Gastroesophageal sphincter (tissue), 4 donors: ENCODE measurements at regions not wholly inside any gene's neighbourhood (a gene's known extent, or its start where the extent isn't known, plus 50 kb on each side); places are given as distances from the start of the nearest gene placed in this dataset.

ENCODE experiments used
- ATAC-seq: fragments of 150-250 bp; one replicate; pipeline ENCODE4 v1.9.1; 2016; ENCODE audit warnings: mild to moderate bottlenecking, moderate library complexity
- H3K27ac ChIP-seq, 4 donors: fragments of 200-600 bp; sonication (generic) in 3 of 4; 1 replicate in 3 of 4; 2 replicates in 1 of 4; pipeline ENCODE4 v1.5.1; 2016 to 2019
- H3K27me3 ChIP-seq: fragments of 200-600 bp; sonication (generic); one replicate; pipeline ENCODE4 v1.5.1; 2019
- H3K36me3 ChIP-seq, 2 donors: fragments of 200-600 bp; sonication (generic); one replicate each; pipeline ENCODE4 v1.5.1; 2019; ENCODE audit warnings: control low read depth in 1 of 2
- H3K4me1 ChIP-seq, 3 donors: fragments of 200-600 bp; sonication (generic); 1 replicate in 2 of 3; 2 replicates in 1 of 3; pipeline ENCODE4 v1.5.1; 2016 to 2019; ENCODE audit warnings: control low read depth in 2 of 3
- H3K4me3 ChIP-seq, 2 donors: fragments of 200-600 bp; sonication (generic); one replicate each; pipeline ENCODE4 v1.5.1; 2019; ENCODE audit warnings: mild to moderate bottlenecking in 1 of 2, moderate library complexity in 1 of 2
- H3K9me3 ChIP-seq, 3 donors: fragments of 200-600 bp; sonication (generic); one replicate each; pipeline ENCODE4 v1.5.1; 2017 to 2019; ENCODE audit warnings: control low read depth in 2 of 3
- CTCF ChIP-seq, 4 experiments: fragments of 200-600 bp in 2 of 4; fragments of 450-650 bp in 2 of 4; sonication (generic) in 1 of 4; IDR thresholded peaks; one replicate each; pipeline ENCODE4 v1.5.1; 2017 to 2019; ENCODE audit warnings: antibody characterized with exemption in 4 of 4, mild to moderate bottlenecking in 2 of 4, moderate library complexity in 2 of 4
- EP300 ChIP-seq: sonication (generic); formaldehyde crosslinking; IDR thresholded peaks from one replicate; pipeline ENCODE4 v1.6.1; 2017; ENCODE audit warnings: antibody characterized with exemption, mild to moderate bottlenecking
- POLR2A ChIP-seq, 2 donors: fragments of 450-650 bp; IDR thresholded peaks; one replicate each; pipeline ENCODE4 v1.6.1; 2017; ENCODE audit warnings: antibody characterized with exemption in 2 of 2, mild to moderate bottlenecking in 2 of 2, moderate library complexity in 1 of 2
- POLR2AphosphoS5 ChIP-seq: sonication (generic); formaldehyde crosslinking; IDR thresholded peaks from one replicate; pipeline ENCODE4 v1.6.1; 2017; ENCODE audit warnings: antibody characterized with exemption
- WGBS, 2 donors: methylation state at CpG; one replicate each; pipeline ENCODE4 v1.1.5; 2018; ENCODE audit warnings: low coverage in 1 of 2; 5-methylcytosine and 5-hydroxymethylcytosine counted together

- peaks cover 0 to 12% (median 0%) of the 10 kb centered on the region in 3 donors for H3K9me3 ChIP-seq
- no peak for TF ChIP-seq POLR2AphosphoS5
- H3K4me1 ChIP-seq = no peaks in the 10 kb centered on the region
- H3K36me3 ChIP-seq = no peaks in the 10 kb centered on the region
- no peak for ATAC-seq
- no peaks in the 10 kb centered on the region for H3K27me3 ChIP-seq
- H3K4me3 ChIP-seq = no peak overlapping the region
- 82 to 89% methylated on average over 3 to 5 of the region's 5 CpGs for WGBS, 2 donors
- no peak overlapping the region for H3K27ac ChIP-seq
Observed at GRCh38 chr7:16235147-16236114, 185.9 kb downstream of the CRPPA start.

GRCh38 chr7:16234493-16235146, 186.7 kb downstream of the CRPPA start:
- ATAC-seq = no peak
- Histone ChIP-seq H3K27ac (no peak overlapping the region), H3K9me3 (peaks cover 0 to 20% (median 0%) of the 10 kb centered on the region in 3 donors), H3K4me3 (no peak overlapping the region), H3K36me3 (no peaks in the 10 kb centered on the region), H3K27me3 (no peaks in the 10 kb centered on the region), H3K4me1 (no peaks in the 10 kb centered on the region)
- TF ChIP-seq POLR2AphosphoS5 (no peak), CTCF (IDR thresholded peaks at IDR 0.05) (no peak), POLR2A (IDR thresholded peaks at IDR 0.05) (no peak), EP300 (no peak)
- WGBS, 2 donors = 53 to 58% methylated on average over 2 of the region's 2 CpGs

GRCh38 chr7:16233517-16233916, 187.8 kb downstream of the CRPPA start:
- Histone ChIP-seq H3K9me3 (peaks cover 0 to 23% (median 0%) of the 10 kb centered on the region in 3 donors), H3K36me3 (no peaks in the 10 kb centered on the region), H3K27ac (no peak overlapping the region), H3K4me3 (no peak overlapping the region), H3K27me3 (no peaks in the 10 kb centered on the region), H3K4me1 (no peaks in the 10 kb centered on the region)
- ATAC-seq = no peak
- WGBS, 2 donors = 83 to 100% methylated on average over 2 of the region's 2 CpGs
- no peak for TF ChIP-seq POLR2AphosphoS5
- TF ChIP-seq CTCF (IDR thresholded peaks at IDR 0.05) = no peak
- no peak for TF ChIP-seq EP300
- no peak for TF ChIP-seq POLR2A (IDR thresholded peaks at IDR 0.05)

GRCh38 chr7:16232273-16232672, 189.1 kb downstream of the CRPPA start:
- no peak overlapping the region for H3K4me3 ChIP-seq
- ATAC-seq = no peak
- WGBS, 2 donors = 100% methylated on average over 1 of the region's 1 CpG
- H3K27me3 ChIP-seq = no peaks in the 10 kb centered on the region
- H3K4me1 ChIP-seq = no peaks in the 10 kb centered on the region
- TF ChIP-seq POLR2A (IDR thresholded peaks at IDR 0.05) (no peak), POLR2AphosphoS5 (no peak), EP300 (no peak), CTCF (IDR thresholded peaks at IDR 0.05) (no peak)
- H3K9me3 ChIP-seq = peaks cover 0 to 23% (median 0%) of the 10 kb centered on the region in 3 donors
- H3K27ac ChIP-seq = no peak overlapping the region
- no peaks in the 10 kb centered on the region for H3K36me3 ChIP-seq

GRCh38 chr7:16223963-16224707, 197.2 kb downstream of the CRPPA start:
- H3K36me3 ChIP-seq = no peaks in the 10 kb centered on the region
- no peaks in the 10 kb centered on the region for H3K9me3 ChIP-seq
- whole genome bisulfite sequencing, 2 donors = 71 to 83% methylated on average over 8 of the region's 8 CpGs
- no peaks in the 10 kb centered on the region for H3K4me1 ChIP-seq
- no peak overlapping the region for H3K4me3 ChIP-seq
- ATAC-seq = no peak
- TF ChIP-seq POLR2A (IDR thresholded peaks at IDR 0.05) (no peak), CTCF (IDR thresholded peaks at IDR 0.05) (no peak), EP300 (no peak), POLR2AphosphoS5 (no peak)
- no peak overlapping the region for H3K27ac ChIP-seq
- H3K27me3 ChIP-seq = no peaks in the 10 kb centered on the region
